ENCODE measurements at regions not wholly inside any gene's neighbourhood (a gene's known extent, or its start where the extent isn't known, plus 50 kb on each side); places are given as distances from the start of the nearest gene placed in this dataset.

GRCh38 chr4:152112190-152112589 is 351.4 kb upstream of the GATB start:
- Mint-ChIP-seq H3K4me1 (peaks cover 72% of the 10 kb centered on the region), H3K27ac (ENCODE audit: low read depth) (no peak overlapping the region)

GRCh38 chr4:152110780-152111179 is 350.0 kb upstream of the GATB start:
- Mint-ChIP-seq H3K9me3 (no peaks in the 10 kb centered on the region), H3K27ac (ENCODE audit: low read depth) (no peak overlapping the region), H3K27me3 (no peaks in the 10 kb centered on the region), H3K36me3 (ENCODE audit: insufficient read depth) (peaks cover 2% of the 10 kb centered on the region), H3K4me3 (no peak overlapping the region), H3K4me1 (peaks cover 70% of the 10 kb centered on the region)
- no peak for ATAC-seq (replicated peaks; ENCODE audit: extremely low read depth, poor library complexity, severe bottlenecking)
- no peak for DNase-seq (ENCODE audit: low spot score in 2 of 2)

More at GRCh38 chr4:152112190-152112589, 351.4 kb upstream of the GATB start:
- Mint-ChIP-seq H3K9me3 (peaks cover 10% of the 10 kb centered on the region), H3K36me3 (ENCODE audit: insufficient read depth) (peaks cover 4% of the 10 kb centered on the region), H3K4me3 (no peak overlapping the region), H3K27me3 (no peaks in the 10 kb centered on the region)
- DNase-seq (ENCODE audit: low spot score in 2 of 2) = no peak
- no peak for ATAC-seq (replicated peaks; ENCODE audit: extremely low read depth, poor library complexity, severe bottlenecking)

GRCh38 chr4:152109531-152110509 is 349.0 kb upstream of the GATB start:
- Mint-ChIP-seq H3K4me3 (no peak overlapping the region), H3K36me3 (ENCODE audit: insufficient read depth) (no peaks in the 10 kb centered on the region), H3K9me3 (no peaks in the 10 kb centered on the region), H3K4me1 (peaks cover 68% of the 10 kb centered on the region), H3K27ac (ENCODE audit: low read depth) (no peak overlapping the region), H3K27me3 (no peaks in the 10 kb centered on the region)
- DNase-seq (ENCODE audit: low spot score in 2 of 2) (no peak), ATAC-seq (replicated peaks; ENCODE audit: extremely low read depth, poor library complexity, severe bottlenecking) (no peak)

- no peaks in the 10 kb centered on the region for H3K9me3 Mint-ChIP-seq
- no peaks in the 10 kb centered on the region for H3K27me3 Mint-ChIP-seq
- peaks cover 71% of the 10 kb centered on the region for H3K4me1 Mint-ChIP-seq
- DNase-seq (ENCODE audit: low spot score in 2 of 2) (no peak), ATAC-seq (replicated peaks; ENCODE audit: extremely low read depth, poor library complexity, severe bottlenecking) (no peak)
- no peaks in the 10 kb centered on the region for H3K36me3 Mint-ChIP-seq (ENCODE audit: insufficient read depth)
- H3K4me3 Mint-ChIP-seq = no peak overlapping the region
- H3K27ac Mint-ChIP-seq (ENCODE audit: low read depth) = no peak overlapping the region
Observed at GRCh38 chr4:152107736-152108500, 347.1 kb upstream of the GATB start.

GRCh38 chr4:152106781-152107321 is 346.0 kb upstream of the GATB start:
- H3K27me3 Mint-ChIP-seq = no peaks in the 10 kb centered on the region
- no peaks in the 10 kb centered on the region for H3K36me3 Mint-ChIP-seq (ENCODE audit: insufficient read depth)
- peak overlapping the region; percentile 98 for H3K27ac Mint-ChIP-seq (ENCODE audit: low read depth)
- H3K4me1 Mint-ChIP-seq = peaks cover 71% of the 10 kb centered on the region
- H3K9me3 Mint-ChIP-seq = no peaks in the 10 kb centered on the region
- ATAC-seq (replicated peaks; ENCODE audit: extremely low read depth, poor library complexity, severe bottlenecking) (no peak), DNase-seq (ENCODE audit: low spot score in 2 of 2) (no peak)
- H3K4me3 Mint-ChIP-seq = no peak overlapping the region

- no peaks in the 10 kb centered on the region for H3K9me3 Mint-ChIP-seq
- DNase-seq (ENCODE audit: low spot score in 2 of 2) = no peak
- H3K4me3 Mint-ChIP-seq = peak overlapping the region; percentile 19
- H3K36me3 Mint-ChIP-seq (ENCODE audit: insufficient read depth) = peaks cover 2% of the 10 kb centered on the region
- H3K27ac Mint-ChIP-seq (ENCODE audit: low read depth) = peak overlapping the region; percentile 98
- ATAC-seq (replicated peaks; ENCODE audit: extremely low read depth, poor library complexity, severe bottlenecking) = no peak
- peaks cover 75% of the 10 kb centered on the region for H3K4me1 Mint-ChIP-seq
- H3K27me3 Mint-ChIP-seq = no peaks in the 10 kb centered on the region
Observed at GRCh38 chr4:152106113-152106763, 345.4 kb upstream of the GATB start.

GRCh38 chr4:152104901-152105357 is 344.1 kb upstream of the GATB start:
- ATAC-seq (replicated peaks; ENCODE audit: extremely low read depth, poor library complexity, severe bottlenecking) (no peak), DNase-seq (ENCODE audit: low spot score in 2 of 2) (no peak)
- H3K4me1 Mint-ChIP-seq = peaks cover 83% of the 10 kb centered on the region
- H3K36me3 Mint-ChIP-seq (ENCODE audit: insufficient read depth) = peaks cover 5% of the 10 kb centered on the region
- no peaks in the 10 kb centered on the region for H3K9me3 Mint-ChIP-seq
- no peaks in the 10 kb centered on the region for H3K27me3 Mint-ChIP-seq
- H3K4me3 Mint-ChIP-seq = peak overlapping the region; percentile 17
- peak overlapping the region; percentile 98 for H3K27ac Mint-ChIP-seq (ENCODE audit: low read depth)

- ATAC-seq (replicated peaks; ENCODE audit: extremely low read depth, poor library complexity, severe bottlenecking) (no peak), DNase-seq (ENCODE audit: low spot score in 2 of 2) (no peak)
- Mint-ChIP-seq H3K9me3 (no peaks in the 10 kb centered on the region), H3K27ac (ENCODE audit: low read depth) (peak overlapping the region; percentile 98), H3K36me3 (ENCODE audit: insufficient read depth) (peaks cover 5% of the 10 kb centered on the region), H3K4me3 (peak overlapping the region; percentile 17), H3K4me1 (peaks cover 84% of the 10 kb centered on the region), H3K27me3 (no peaks in the 10 kb centered on the region)
Observed at GRCh38 chr4:152104356-152104755, 343.5 kb upstream of the GATB start.

GRCh38 chr4:152103181-152103901 is 342.5 kb upstream of the GATB start:
- ATAC-seq (replicated peaks; ENCODE audit: extremely low read depth, poor library complexity, severe bottlenecking) (no peak), DNase-seq (ENCODE audit: low spot score in 2 of 2) (no peak)
- Mint-ChIP-seq H3K27ac (ENCODE audit: low read depth) (peak overlapping the region; percentile 98), H3K9me3 (no peaks in the 10 kb centered on the region), H3K27me3 (no peaks in the 10 kb centered on the region), H3K4me3 (peak overlapping the region; percentile 86), H3K36me3 (ENCODE audit: insufficient read depth) (peaks cover 5% of the 10 kb centered on the region), H3K4me1 (peaks cover 85% of the 10 kb centered on the region)

- no peak for DNase-seq (ENCODE audit: low spot score in 2 of 2)
- ATAC-seq (replicated peaks; ENCODE audit: extremely low read depth, poor library complexity, severe bottlenecking) = no peak
- Mint-ChIP-seq H3K27ac (ENCODE audit: low read depth) (peak overlapping the region; percentile 98), H3K4me1 (peaks cover 87% of the 10 kb centered on the region), H3K27me3 (no peaks in the 10 kb centered on the region), H3K36me3 (ENCODE audit: insufficient read depth) (peaks cover 5% of the 10 kb centered on the region), H3K9me3 (no peaks in the 10 kb centered on the region), H3K4me3 (peak overlapping the region; percentile 86)
Observed at GRCh38 chr4:152102436-152103000, 341.7 kb upstream of the GATB start.

- Mint-ChIP-seq H3K4me1 (peaks cover 89% of the 10 kb centered on the region), H3K36me3 (ENCODE audit: insufficient read depth) (peaks cover 7% of the 10 kb centered on the region), H3K27me3 (no peaks in the 10 kb centered on the region), H3K4me3 (peak overlapping the region; percentile 86), H3K27ac (ENCODE audit: low read depth) (peak overlapping the region; percentile 98), H3K9me3 (no peaks in the 10 kb centered on the region)
- ATAC-seq (replicated peaks; ENCODE audit: extremely low read depth, poor library complexity, severe bottlenecking) (no peak), DNase-seq (ENCODE audit: low spot score in 2 of 2) (no peak)
Observed at GRCh38 chr4:152101556-152102435, 341.0 kb upstream of the GATB start.
